ENCODE measurements at regions not wholly inside any gene's neighbourhood (a gene's known extent, or its start where the extent isn't known, plus 50 kb on each side); places are given as distances from the start of the nearest gene placed in this dataset.

DNA sequence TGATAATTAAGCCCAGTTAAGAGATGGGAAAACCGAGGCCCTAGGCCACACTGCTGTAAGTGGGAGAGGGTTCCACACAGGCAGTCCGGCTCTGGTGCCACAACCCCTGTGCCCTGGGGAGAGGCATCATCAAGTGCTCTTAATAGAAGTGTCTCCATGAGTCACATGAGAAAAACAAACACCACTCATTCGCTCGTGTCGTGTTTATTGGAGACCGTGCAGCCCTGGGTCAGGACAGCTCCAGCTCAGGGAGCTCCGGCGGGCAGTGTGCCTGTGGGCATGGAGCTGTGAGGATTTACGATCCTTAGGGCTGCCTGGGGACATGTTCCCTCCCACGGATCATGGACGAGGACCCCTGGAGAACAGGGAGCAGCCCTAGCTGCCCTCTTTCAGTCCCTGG is 658.5 kb downstream of the AJAP1 start:
- TF ChIP-seq CTCF (IDR thresholded peaks at IDR 0.05) (no peak), POLR2A (IDR thresholded peaks at IDR 0.05) (no peak), POLR2AphosphoS5 (IDR thresholded peaks at IDR 0.05) (no peak)
